ENCODE measurements at regions not wholly inside any gene's neighbourhood (a gene's known extent, or its start where the extent isn't known, plus 50 kb on each side); places are given as distances from the start of the nearest gene placed in this dataset.

- TF ChIP-seq, protein P1, sequence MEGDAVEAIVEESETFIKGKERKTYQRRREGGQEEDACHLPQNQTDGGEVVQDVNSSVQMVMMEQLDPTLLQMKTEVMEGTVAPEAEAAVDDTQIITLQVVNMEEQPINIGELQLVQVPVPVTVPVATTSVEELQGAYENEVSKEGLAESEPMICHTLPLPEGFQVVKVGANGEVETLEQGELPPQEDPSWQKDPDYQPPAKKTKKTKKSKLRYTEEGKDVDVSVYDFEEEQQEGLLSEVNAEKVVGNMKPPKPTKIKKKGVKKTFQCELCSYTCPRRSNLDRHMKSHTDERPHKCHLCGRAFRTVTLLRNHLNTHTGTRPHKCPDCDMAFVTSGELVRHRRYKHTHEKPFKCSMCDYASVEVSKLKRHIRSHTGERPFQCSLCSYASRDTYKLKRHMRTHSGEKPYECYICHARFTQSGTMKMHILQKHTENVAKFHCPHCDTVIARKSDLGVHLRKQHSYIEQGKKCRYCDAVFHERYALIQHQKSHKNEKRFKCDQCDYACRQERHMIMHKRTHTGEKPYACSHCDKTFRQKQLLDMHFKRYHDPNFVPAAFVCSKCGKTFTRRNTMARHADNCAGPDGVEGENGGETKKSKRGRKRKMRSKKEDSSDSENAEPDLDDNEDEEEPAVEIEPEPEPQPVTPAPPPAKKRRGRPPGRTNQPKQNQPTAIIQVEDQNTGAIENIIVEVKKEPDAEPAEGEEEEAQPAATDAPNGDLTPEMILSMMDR (IDR thresholded peaks at IDR 0.05): no peak
- no peak for TF ChIP-seq POLR2A (IDR thresholded peaks at IDR 0.05)
These were observed 155.1 kb downstream of the DEFB131A start for GRCh38 chr4:9599266-9599665.
